Suppressor macrophage (primary cell): ENCODE measurements at regions not wholly inside any gene's neighbourhood (a gene's known extent, or its start where the extent isn't known, plus 50 kb on each side); places are given as distances from the start of the nearest gene placed in this dataset.
"Not testable (repeated sequence)": the region's sequence is repeated elsewhere in the genome, so short reads cannot be mapped to it uniquely, and the experiment has no call there.

Experiments used
- DNase-seq, 4 experiments: peaks; one replicate each; pipeline ENCODE4 v3.0.0-alpha.2; 2020 to 2022

GRCh38 chr14:66017927-66018326 lies 468.2 kb upstream of the CCDC196 start:
- DNase-seq, result no peak

DNA sequence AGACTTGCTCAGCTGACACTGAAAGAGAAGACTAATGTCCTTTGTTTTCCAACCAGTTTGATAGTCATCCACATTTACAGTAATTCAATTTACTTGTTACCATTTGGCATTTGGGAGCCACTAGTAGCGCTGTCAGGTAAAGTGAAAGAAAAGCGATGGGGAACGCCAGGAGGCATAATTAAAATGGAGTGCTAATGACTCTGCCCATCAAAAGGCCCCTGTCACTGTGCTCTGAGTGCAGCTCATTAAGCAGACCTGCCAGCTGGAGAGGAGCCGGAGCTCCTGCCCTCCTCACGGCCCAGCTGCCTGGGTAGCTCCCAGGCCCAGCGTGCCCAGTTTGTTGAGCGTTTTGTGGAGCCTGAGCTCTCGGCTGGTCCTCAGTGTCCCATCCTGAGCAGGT lies 463.6 kb upstream of the CCDC196 start:
- DNase-seq, result no peak

GRCh38 chr14:66025779-66026178 lies 460.4 kb upstream of the CCDC196 start:
- DNase-seq, result peak in 3 of 4 experiments; percentile 24 to 43 (median 38)

- not testable (repeated sequence) for DNase-seq
Observed at GRCh38 chr14:66031981-66032380, 454.2 kb upstream of the CCDC196 start.

DNA sequence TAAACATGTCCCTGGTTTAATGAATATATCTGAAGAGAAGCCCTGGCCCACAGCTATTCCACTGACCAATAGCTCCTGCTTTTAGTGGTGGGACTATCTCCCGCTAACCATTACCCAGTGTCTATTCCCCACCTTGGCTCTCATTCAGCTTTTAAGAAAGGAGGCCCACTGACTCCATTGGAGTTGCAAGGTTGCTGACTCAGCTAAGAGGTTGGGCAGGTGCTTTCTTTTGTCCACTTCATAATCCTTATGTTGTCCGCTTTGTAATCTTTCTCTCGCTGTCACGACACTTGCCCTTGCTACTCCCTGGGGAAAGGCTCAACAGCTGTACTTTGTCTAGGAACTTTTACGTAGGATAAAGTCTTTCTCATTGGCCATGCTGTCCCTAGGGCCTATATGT lies 453.4 kb upstream of the CCDC196 start:
- no peak for DNase-seq

DNA sequence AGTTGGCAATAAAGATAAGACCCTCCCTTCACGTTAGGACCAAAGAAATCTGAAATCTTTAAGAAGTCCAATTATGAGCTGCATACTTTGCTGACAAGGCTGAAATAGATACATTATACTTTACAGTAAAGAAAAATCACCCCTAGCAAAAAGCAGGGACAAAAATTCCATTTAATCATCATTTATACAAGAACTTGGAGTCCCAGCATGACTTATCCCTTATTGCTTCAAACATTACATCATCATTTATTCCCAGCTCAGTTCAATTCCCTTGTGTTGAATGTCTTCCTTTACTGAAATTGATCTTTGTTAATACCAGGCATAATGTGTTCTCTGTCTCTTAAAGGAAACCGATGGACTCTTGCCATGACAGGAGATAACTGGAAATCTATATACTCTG lies 449.6 kb upstream of the CCDC196 start:
- no peak for DNase-seq

- DNase-seq, result peak; percentile 62 to 82 (median 77)
Observed at GRCh38 chr14:66037361-66037760, 448.8 kb upstream of the CCDC196 start.

DNA sequence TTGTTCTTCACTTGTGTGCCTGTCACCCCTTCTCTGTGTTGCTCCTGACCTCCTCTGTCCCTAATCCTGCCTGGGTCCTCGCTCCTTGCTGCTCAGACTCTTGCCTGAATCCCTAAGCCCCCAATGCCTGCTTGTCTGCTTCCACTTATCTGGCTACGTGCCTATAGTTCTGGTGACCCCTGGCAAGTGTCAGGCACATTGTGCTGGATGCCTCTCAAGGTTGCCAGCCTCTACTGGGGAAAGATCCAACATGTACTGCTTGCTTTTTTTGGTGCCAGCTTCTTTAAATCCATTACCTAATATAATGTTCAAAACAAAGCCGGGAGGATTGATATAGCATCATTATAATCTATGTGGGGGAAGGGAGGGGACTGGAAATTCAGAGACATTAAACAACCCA lies 448.0 kb upstream of the CCDC196 start:
- DNase-seq, result no peak

DNA sequence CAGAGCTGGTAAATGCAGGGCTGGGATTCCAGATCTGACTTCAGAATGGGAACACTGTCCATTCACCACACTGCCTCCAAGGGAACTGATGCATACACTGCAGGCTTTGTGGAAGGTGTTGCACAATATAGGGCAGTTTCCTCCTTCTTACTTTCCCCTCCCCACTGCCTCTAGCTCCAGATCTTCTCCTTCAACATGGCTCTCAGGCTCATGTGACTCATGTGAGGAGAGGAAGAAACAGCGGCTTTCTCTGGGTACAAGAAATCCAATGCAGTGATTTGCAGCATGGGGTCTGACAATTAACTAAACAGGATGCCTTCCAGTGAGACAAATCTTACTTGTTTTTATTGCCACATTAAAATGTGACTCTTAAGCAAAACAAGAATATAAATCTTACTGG lies 447.6 kb upstream of the CCDC196 start:
- DNase-seq, result peak; percentile 78 to 94 (median 87)

DNA sequence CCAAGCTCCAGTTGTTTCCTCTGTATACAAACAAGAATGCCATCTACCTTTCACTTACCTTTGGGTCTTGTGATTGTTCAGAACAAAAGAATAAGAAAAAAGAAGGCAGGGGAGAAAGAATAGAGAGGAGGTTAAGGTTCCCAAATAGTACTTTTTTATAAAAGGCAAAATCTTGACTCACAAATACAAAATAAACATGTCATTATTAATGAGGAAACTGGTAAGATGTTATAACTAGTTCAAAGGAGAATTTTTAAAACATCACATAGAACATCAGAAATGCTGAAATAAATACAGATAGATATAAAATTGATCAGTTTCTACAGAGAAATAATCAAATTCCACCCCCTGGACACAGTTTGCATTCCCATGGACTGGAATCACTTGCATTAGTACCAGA lies 446.7 kb upstream of the CCDC196 start:
- no peak for DNase-seq

DNA sequence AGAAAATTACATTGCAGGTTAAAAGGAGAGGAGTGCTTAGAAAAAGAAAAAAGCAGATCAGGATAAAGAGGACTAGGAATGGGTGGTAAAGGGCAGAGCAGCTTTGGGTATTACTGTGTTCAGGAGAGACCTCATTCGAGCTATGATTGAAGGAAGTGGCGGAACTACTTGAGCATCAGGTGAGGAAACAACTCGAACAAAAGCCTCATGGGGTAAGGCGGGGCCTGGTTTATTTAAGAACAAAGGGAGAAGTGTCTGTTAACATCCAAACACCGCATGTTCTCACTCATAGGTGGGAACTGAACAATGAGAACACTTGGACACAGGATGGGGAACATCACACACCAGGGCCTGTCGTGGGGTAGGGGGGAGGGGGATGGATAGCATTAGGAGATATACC lies 444.6 kb upstream of the CCDC196 start:
- DNase-seq, result no peak

DNA sequence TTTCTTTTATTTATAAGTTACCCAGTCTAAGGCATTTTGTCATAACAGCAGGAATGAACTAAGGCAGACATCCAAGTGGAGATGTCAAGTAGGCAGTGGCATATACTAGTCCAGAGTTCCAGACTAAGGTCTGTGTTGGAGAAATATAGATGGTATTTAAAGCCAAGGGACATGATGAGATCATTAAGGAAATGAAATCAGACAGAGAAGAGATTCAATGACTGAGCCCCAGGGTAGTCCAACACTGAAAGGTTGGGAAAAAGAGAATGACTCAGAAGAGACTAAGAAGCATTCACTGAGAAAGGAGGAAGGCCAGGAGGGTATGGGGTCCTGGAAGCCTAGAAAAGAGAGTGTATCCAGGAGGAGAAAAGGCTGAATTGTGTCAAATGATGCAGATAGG lies 442.2 kb upstream of the CCDC196 start:
- peak in 2 of 4 experiments; percentile 32 to 43 for DNase-seq

- DNase-seq, result no peak
Observed at GRCh38 chr14:66045572-66046021, 440.6 kb upstream of the CCDC196 start.

- no peak for DNase-seq
Observed at GRCh38 chr14:66046035-66046434, 440.1 kb upstream of the CCDC196 start.

GRCh38 chr14:66046591-66046990 lies 439.6 kb upstream of the CCDC196 start:
- no peak for DNase-seq

DNA sequence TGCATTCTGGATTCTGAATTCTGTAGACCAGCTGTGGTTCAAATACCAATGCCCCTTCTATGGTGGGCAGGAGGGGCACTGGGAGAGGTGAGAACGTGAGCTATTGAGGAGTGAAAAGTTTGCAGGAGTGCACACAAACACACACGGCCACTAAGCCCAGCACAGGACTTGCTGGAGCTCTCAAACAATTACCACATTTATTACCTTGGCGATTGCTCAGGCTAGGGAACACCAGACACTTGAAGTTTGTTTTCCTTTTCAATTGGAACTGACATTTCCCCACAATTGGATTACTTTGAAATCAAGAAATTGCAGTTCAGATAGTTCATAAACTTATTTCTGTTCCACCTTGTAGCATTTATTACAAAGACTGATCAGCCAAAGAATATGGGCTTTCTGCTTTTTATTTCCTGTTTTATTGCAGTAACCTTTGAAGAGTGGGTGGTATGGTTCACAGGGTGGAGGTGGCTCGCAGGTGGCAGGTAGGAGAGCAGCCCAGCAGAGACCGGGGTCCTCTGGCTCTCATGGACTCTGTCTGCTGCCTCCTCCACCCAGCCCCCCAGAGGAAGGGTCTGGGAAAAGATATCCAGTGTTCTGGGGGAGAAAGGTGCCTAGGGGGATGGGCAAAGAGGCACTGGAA lies 429.8 kb upstream of the CCDC196 start:
- DNase-seq, result no peak

- no peak for DNase-seq
Observed at GRCh38 chr14:66056926-66057552, 429.1 kb upstream of the CCDC196 start.

GRCh38 chr14:66065188-66065587 lies 421.0 kb upstream of the CCDC196 start:
- DNase-seq, result no peak

- DNase-seq, result no peak
Observed at GRCh38 chr14:66066981-66067776, 419.0 kb upstream of the CCDC196 start.

- no peak for DNase-seq
Observed at GRCh38 chr14:66069036-66069435, 417.1 kb upstream of the CCDC196 start.

GRCh38 chr14:66069830-66070541 lies 416.2 kb upstream of the CCDC196 start:
- peak in 2 of 4 experiments; percentile 7 to 12 for DNase-seq

- DNase-seq, result peak; percentile 42 to 62 (median 61)
Observed at GRCh38 chr14:66070542-66071319, 415.4 kb upstream of the CCDC196 start.
